ENCODE measurements at regions not wholly inside any gene's neighbourhood (a gene's known extent, or its start where the extent isn't known, plus 50 kb on each side); places are given as distances from the start of the nearest gene placed in this dataset.

DNA sequence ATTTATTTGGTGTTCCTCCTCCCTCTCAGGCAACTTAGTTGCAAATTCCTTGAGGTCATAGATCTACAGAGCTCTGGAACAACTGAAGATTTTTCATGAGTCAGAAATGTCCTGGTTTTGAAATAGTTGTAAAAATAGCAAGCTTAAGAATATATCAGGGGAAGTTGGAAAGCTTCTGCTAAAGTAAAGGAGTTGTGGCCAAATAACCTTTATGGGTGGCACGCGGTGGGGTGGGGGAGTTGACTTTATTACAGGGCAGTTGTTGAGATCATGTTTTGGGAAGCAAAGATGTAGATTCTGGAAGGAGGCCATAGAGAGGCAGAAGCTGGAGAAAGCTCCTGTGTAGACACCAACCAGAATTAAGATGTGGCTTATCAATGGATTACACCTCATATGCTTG, 326.0 kb upstream of the MTPN start:
- TF ChIP-seq CTCF (IDR thresholded peaks at IDR 0.05) (no peak), POLR2A (IDR thresholded peaks at IDR 0.05) (no peak), EP300 (IDR thresholded peaks at IDR 0.05) (no peak)

All from sigmoid colon (tissue), 4 donors.